CD8-positive, alpha-beta memory T cell (primary cell): ENCODE measurements at regions not wholly inside any gene's neighbourhood (a gene's known extent, or its start where the extent isn't known, plus 50 kb on each side); places are given as distances from the start of the nearest gene placed in this dataset.

ENCODE experiments used
- CTCF ChIA-PET: fragments of 350-600 bp; sonication (Branson Sonifier 250); formaldehyde crosslinking; loops from one replicate; lab custom pipeline; 2021; ENCODE audit warnings: antibody characterized with exemption; lab: Charles Lee
- POLR2A ChIA-PET: fragments of 350-600 bp; sonication (Branson Sonifier 250); formaldehyde crosslinking; loops from one replicate; lab custom pipeline; 2021; ENCODE audit warnings: antibody characterized with exemption; lab: Charles Lee
- DNase-seq, 5 donors: peaks; one replicate each; pipeline versions ENCODE4 v3.0.0 to v3.0.0-alpha.2; 2020 to 2022; ENCODE audit warnings: mixed read lengths in 1 of 5
- H3K27ac ChIP-seq: one replicate; pipeline ENCODE4 v1.7.0; 2013; ENCODE audit warnings: low read depth, mild to moderate bottlenecking, low read length, moderate library complexity
- H3K27me3 ChIP-seq: 2 replicates; pipeline ENCODE4 v1.7.0; 2013; ENCODE audit warnings: low read length, mild to moderate bottlenecking; ENCODE audit not compliant: insufficient read depth, poor library complexity, severe bottlenecking
- H3K36me3 ChIP-seq: 2 replicates; pipeline ENCODE4 v1.7.0; 2013; ENCODE audit warnings: mild to moderate bottlenecking, low read length, moderate library complexity; ENCODE audit not compliant: insufficient read depth
- H3K4me1 ChIP-seq: 2 replicates; pipeline ENCODE4 v1.7.0; 2013; ENCODE audit warnings: mild to moderate bottlenecking, low read length, moderate library complexity; ENCODE audit not compliant: insufficient read depth
- H3K4me3 ChIP-seq: 2 replicates; pipeline ENCODE4 v1.7.0; 2013; ENCODE audit warnings: mild to moderate bottlenecking, low read length
- H3K9me3 ChIP-seq: 2 replicates; pipeline ENCODE4 v1.7.0; 2013; ENCODE audit warnings: mild to moderate bottlenecking, low read length
- H3K27ac Mint-ChIP-seq, 8 donors: one replicate each; pipeline ENCODE4 v1.8.0; 2020 to 2021; ENCODE audit warnings: mixed read lengths in 8 of 8, mild to moderate bottlenecking in 6 of 8, inconsistent platforms in 3 of 8, moderate library complexity in 3 of 8
- H3K27me3 Mint-ChIP-seq, 2 donors: one replicate each; pipeline ENCODE4 v1.8.0; 2020 to 2021; ENCODE audit warnings: mixed read lengths in 2 of 2, mild to moderate bottlenecking in 1 of 2, moderate library complexity in 1 of 2
- H3K36me3 Mint-ChIP-seq, 3 donors: one replicate each; pipeline ENCODE4 v1.8.0; 2020 to 2021; ENCODE audit warnings: mixed read lengths in 3 of 3, inconsistent platforms in 1 of 3, mild to moderate bottlenecking in 1 of 3
- H3K4me1 Mint-ChIP-seq, 3 donors: one replicate each; pipeline ENCODE4 v1.8.0; 2020 to 2021; ENCODE audit warnings: mixed read lengths in 3 of 3, inconsistent platforms in 1 of 3, mild to moderate bottlenecking in 1 of 3
- H3K4me3 Mint-ChIP-seq, 7 donors: one replicate each; pipeline ENCODE4 v1.8.0; 2020 to 2021; ENCODE audit warnings: mixed read lengths in 7 of 7, mild to moderate bottlenecking in 6 of 7, moderate library complexity in 4 of 7, inconsistent platforms in 2 of 7
- H3K9me3 Mint-ChIP-seq, 5 donors: one replicate each; pipeline ENCODE4 v1.8.0; 2020 to 2022; ENCODE audit warnings: mixed read lengths in 5 of 5, mild to moderate bottlenecking in 3 of 5, moderate library complexity in 2 of 5, inconsistent platforms in 1 of 5

GRCh38 chr5:136656811-136657210 is 291.5 kb upstream of the TRPC7 start:
- peaks cover 0 to 2% (median 0%) of the 10 kb centered on the region in 5 donors for H3K9me3 Mint-ChIP-seq
- CTCF ChIA-PET, result no interaction called here

GRCh38 chr5:136655468-136655867 is 290.1 kb upstream of the TRPC7 start:
- ChIA-PET POLR2A (no interaction called here), CTCF (no interaction called here)
- Mint-ChIP-seq H3K4me1 (no peaks in the 10 kb centered on the region), H3K36me3 (no peaks in the 10 kb centered on the region), H3K27me3 (no peaks in the 10 kb centered on the region), H3K4me3 (no peak overlapping the region), H3K27ac (no peak overlapping the region), H3K9me3 (peaks cover 0 to 9% (median 2%) of the 10 kb centered on the region in 5 donors)
- H3K4me3 ChIP-seq, result no peak overlapping the region
- H3K9me3 ChIP-seq, result no peaks in the 10 kb centered on the region
- H3K27ac ChIP-seq, result no peak overlapping the region
- DNase-seq, result no peak
- H3K4me1 ChIP-seq, result no peaks in the 10 kb centered on the region
- H3K27me3 ChIP-seq, result no peaks in the 10 kb centered on the region
- H3K36me3 ChIP-seq, result no peaks in the 10 kb centered on the region

More at GRCh38 chr5:136656811-136657210, 291.5 kb upstream of the TRPC7 start:
- Mint-ChIP-seq H3K4me1 (no peaks in the 10 kb centered on the region), H3K4me3 (no peak overlapping the region), H3K36me3 (no peaks in the 10 kb centered on the region), H3K27me3 (no peaks in the 10 kb centered on the region), H3K27ac (no peak overlapping the region)
- POLR2A ChIA-PET, result no interaction called here
- no peak overlapping the region for H3K27ac ChIP-seq
- no peak overlapping the region for H3K4me3 ChIP-seq
- no peaks in the 10 kb centered on the region for H3K9me3 ChIP-seq
- DNase-seq, result no peak
- H3K4me1 ChIP-seq, result no peaks in the 10 kb centered on the region
- no peaks in the 10 kb centered on the region for H3K36me3 ChIP-seq
- no peaks in the 10 kb centered on the region for H3K27me3 ChIP-seq

DNA sequence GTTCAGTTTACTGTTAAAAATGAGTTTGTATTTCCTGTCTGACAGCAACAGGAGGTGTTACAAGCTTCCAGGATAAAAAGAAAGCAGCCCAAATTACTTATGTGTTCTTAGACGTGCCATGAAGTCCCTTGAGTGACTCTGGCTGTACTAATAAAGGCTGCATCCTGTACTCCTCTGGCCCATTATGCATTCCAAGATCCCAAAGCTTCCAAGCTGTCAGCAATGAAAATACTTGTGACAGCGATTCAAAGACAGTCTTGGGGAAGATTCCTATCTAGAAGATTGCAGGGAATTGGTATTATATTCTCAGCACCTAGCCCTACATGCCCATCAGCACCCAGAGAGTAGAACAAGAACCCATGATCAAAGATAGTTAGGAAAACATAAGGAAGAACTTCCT is 281.6 kb upstream of the TRPC7 start:
- CTCF ChIA-PET, result no interaction called here
- no peak overlapping the region for H3K27ac Mint-ChIP-seq
- POLR2A ChIA-PET, result no interaction called here
- peaks cover 0 to 10% (median 0%) of the 10 kb centered on the region in 3 donors for H3K4me1 Mint-ChIP-seq
- H3K27ac ChIP-seq, result no peak overlapping the region
- no peaks in the 10 kb centered on the region for H3K36me3 ChIP-seq
- peaks cover 2 to 13% (median 4%) of the 10 kb centered on the region in 5 donors for H3K9me3 Mint-ChIP-seq
- peaks cover 0 to 2% of the 10 kb centered on the region in 2 donors for H3K27me3 Mint-ChIP-seq
- no peak overlapping the region for H3K4me3 Mint-ChIP-seq
- no peaks in the 10 kb centered on the region for H3K36me3 Mint-ChIP-seq
- no peak for DNase-seq
- no peaks in the 10 kb centered on the region for H3K27me3 ChIP-seq
- no peak overlapping the region for H3K4me3 ChIP-seq
- no peaks in the 10 kb centered on the region for H3K9me3 ChIP-seq
- no peaks in the 10 kb centered on the region for H3K4me1 ChIP-seq

GRCh38 chr5:136642976-136643375 is 277.6 kb upstream of the TRPC7 start:
- H3K27ac Mint-ChIP-seq, result no peak overlapping the region
- no peaks in the 10 kb centered on the region for H3K27me3 Mint-ChIP-seq
- H3K9me3 Mint-ChIP-seq, result peaks cover 0 to 5% (median 0%) of the 10 kb centered on the region in 5 donors
- POLR2A ChIA-PET, result no interaction called here
- H3K27me3 ChIP-seq, result no peaks in the 10 kb centered on the region
- H3K36me3 Mint-ChIP-seq, result no peaks in the 10 kb centered on the region
- no peaks in the 10 kb centered on the region for H3K9me3 ChIP-seq
- peaks cover 0 to 10% (median 0%) of the 10 kb centered on the region in 3 donors for H3K4me1 Mint-ChIP-seq
- H3K4me1 ChIP-seq, result no peaks in the 10 kb centered on the region
- CTCF ChIA-PET, result no interaction called here
- no peak for DNase-seq
- no peaks in the 10 kb centered on the region for H3K36me3 ChIP-seq
- no peak overlapping the region for H3K4me3 ChIP-seq
- H3K27ac ChIP-seq, result no peak overlapping the region
- H3K4me3 Mint-ChIP-seq, result no peak overlapping the region

GRCh38 chr5:136639616-136640015 is 274.3 kb upstream of the TRPC7 start:
- no peaks in the 10 kb centered on the region for H3K27me3 ChIP-seq
- ChIA-PET CTCF (no interaction called here), POLR2A (no interaction called here)
- H3K36me3 ChIP-seq, result no peaks in the 10 kb centered on the region
- no peak overlapping the region for H3K27ac ChIP-seq
- no peaks in the 10 kb centered on the region for H3K9me3 ChIP-seq
- H3K4me1 ChIP-seq, result no peaks in the 10 kb centered on the region
- Mint-ChIP-seq H3K27me3 (peaks cover 0 to 2% of the 10 kb centered on the region in 2 donors), H3K4me1 (no peaks in the 10 kb centered on the region), H3K36me3 (no peaks in the 10 kb centered on the region), H3K9me3 (peaks cover 0 to 4% (median 0%) of the 10 kb centered on the region in 5 donors), H3K27ac (no peak overlapping the region), H3K4me3 (no peak overlapping the region)
- no peak overlapping the region for H3K4me3 ChIP-seq
- no peak for DNase-seq

- H3K4me3 Mint-ChIP-seq, result no peak overlapping the region
- no peaks in the 10 kb centered on the region for H3K36me3 Mint-ChIP-seq
- peaks cover 0 to 2% of the 10 kb centered on the region in 2 donors for H3K27me3 Mint-ChIP-seq
- H3K27ac Mint-ChIP-seq, result no peak overlapping the region
- peaks cover 0 to 4% (median 0%) of the 10 kb centered on the region in 5 donors for H3K9me3 Mint-ChIP-seq
- no peaks in the 10 kb centered on the region for H3K27me3 ChIP-seq
- H3K4me3 ChIP-seq, result no peak overlapping the region
- no peaks in the 10 kb centered on the region for H3K9me3 ChIP-seq
- POLR2A ChIA-PET, result no interaction called here
- no peaks in the 10 kb centered on the region for H3K4me1 Mint-ChIP-seq
- H3K36me3 ChIP-seq, result no peaks in the 10 kb centered on the region
- no peak for DNase-seq
- no peak overlapping the region for H3K27ac ChIP-seq
- no peaks in the 10 kb centered on the region for H3K4me1 ChIP-seq
- CTCF ChIA-PET, result no interaction called here
These were observed 272.7 kb upstream of the TRPC7 start for GRCh38 chr5:136638084-136638483.

GRCh38 chr5:136636001-136636400 is 270.7 kb upstream of the TRPC7 start:
- Histone ChIP-seq H3K4me3 (no peak overlapping the region), H3K4me1 (no peaks in the 10 kb centered on the region), H3K27ac (no peak overlapping the region), H3K36me3 (no peaks in the 10 kb centered on the region), H3K9me3 (no peaks in the 10 kb centered on the region), H3K27me3 (no peaks in the 10 kb centered on the region)
- Mint-ChIP-seq H3K27ac (no peak overlapping the region), H3K36me3 (no peaks in the 10 kb centered on the region), H3K9me3 (peaks cover 0 to 4% (median 0%) of the 10 kb centered on the region in 5 donors), H3K4me3 (no peak overlapping the region), H3K27me3 (peaks cover 0 to 2% of the 10 kb centered on the region in 2 donors), H3K4me1 (no peaks in the 10 kb centered on the region)
- POLR2A ChIA-PET, result interaction anchor here (0.7 kb wide), 1 partner anchor 20 kb away, joined by 7 read pairs; no protein-coding TSS in a partner anchor
- no peak for DNase-seq
- CTCF ChIA-PET, result no interaction called here

- Mint-ChIP-seq H3K9me3 (peaks cover 0 to 8% (median 0%) of the 10 kb centered on the region in 5 donors), H3K27ac (no peak overlapping the region), H3K36me3 (no peaks in the 10 kb centered on the region), H3K4me1 (no peaks in the 10 kb centered on the region), H3K27me3 (no peaks in the 10 kb centered on the region), H3K4me3 (no peak overlapping the region)
- Histone ChIP-seq H3K36me3 (no peaks in the 10 kb centered on the region), H3K9me3 (no peaks in the 10 kb centered on the region), H3K27me3 (no peaks in the 10 kb centered on the region), H3K27ac (no peak overlapping the region), H3K4me1 (no peaks in the 10 kb centered on the region), H3K4me3 (no peak overlapping the region)
- CTCF ChIA-PET, result no interaction called here
- no peak for DNase-seq
- POLR2A ChIA-PET, result no interaction called here
These were observed 265.8 kb upstream of the TRPC7 start for GRCh38 chr5:136631186-136631585.
